ENCODE measurements at regions not wholly inside any gene's neighbourhood (a gene's known extent, or its start where the extent isn't known, plus 50 kb on each side); places are given as distances from the start of the nearest gene placed in this dataset.

GRCh38 chr6:103183831-103184411 is 1675.8 kb downstream of the HACE1 start:
- DNase-seq (ENCODE audit: low read depth, low spot score) = no peak
- Histone ChIP-seq H3K27me3 (ENCODE audit: insufficient read depth, insufficient read length) (no peaks in the 10 kb centered on the region), H3K4me1 (ENCODE audit: insufficient read depth, insufficient read length) (no peaks in the 10 kb centered on the region), H3K36me3 (ENCODE audit: insufficient read depth, insufficient read length, low read length) (no peaks in the 10 kb centered on the region), H3K9ac (ENCODE audit: insufficient read length, low read depth) (no peak overlapping the region), H3K4me3 (ENCODE audit: insufficient read length, low read depth) (no peak overlapping the region), H3K9me3 (ENCODE audit: insufficient read depth, low read length) (no peaks in the 10 kb centered on the region)
- TF ChIP-seq SUZ12 (IDR thresholded peaks at IDR 0.05; ENCODE audit: extremely low read depth, insufficient read depth, insufficient read length) = no peak

- TF ChIP-seq SUZ12 (IDR thresholded peaks at IDR 0.05; ENCODE audit: extremely low read depth, insufficient read depth, insufficient read length) = no peak
- no peak for TF ChIP-seq ZNF274 (IDR thresholded peaks at IDR 0.05; ENCODE audit: low read depth, low read length)
- no peak for TF ChIP-seq YY1 (IDR thresholded peaks at IDR 0.05; ENCODE audit: insufficient read depth, insufficient read length)
These were observed 1681.5 kb downstream of the HACE1 start for GRCh38 chr6:103178193-103178592.

GRCh38 chr6:103177791-103178190 is 1681.9 kb downstream of the HACE1 start:
- H3K4me1 ChIP-seq (ENCODE audit: insufficient read depth, insufficient read length) = no peaks in the 10 kb centered on the region
- no peaks in the 10 kb centered on the region for H3K36me3 ChIP-seq (ENCODE audit: insufficient read depth, insufficient read length, low read length)
- no peak for DNase-seq (ENCODE audit: low read depth, low spot score)
- H3K9me3 ChIP-seq (ENCODE audit: insufficient read depth, low read length) = no peaks in the 10 kb centered on the region
- no peak overlapping the region for H3K9ac ChIP-seq (ENCODE audit: insufficient read length, low read depth)
- TF ChIP-seq ZNF274 (IDR thresholded peaks at IDR 0.05; ENCODE audit: low read depth, low read length) (no peak), YY1 (IDR thresholded peaks at IDR 0.05; ENCODE audit: insufficient read depth, insufficient read length) (no peak), SUZ12 (IDR thresholded peaks at IDR 0.05; ENCODE audit: extremely low read depth, insufficient read depth, insufficient read length) (no peak)
- no peak overlapping the region for H3K4me3 ChIP-seq (ENCODE audit: insufficient read length, low read depth)
- H3K27me3 ChIP-seq (ENCODE audit: insufficient read depth, insufficient read length) = no peaks in the 10 kb centered on the region

More at GRCh38 chr6:103178193-103178592, 1681.5 kb downstream of the HACE1 start:
- DNase-seq (ENCODE audit: low read depth, low spot score) = no peak
- Histone ChIP-seq H3K27me3 (ENCODE audit: insufficient read depth, insufficient read length) (no peaks in the 10 kb centered on the region), H3K9ac (ENCODE audit: insufficient read length, low read depth) (no peak overlapping the region), H3K9me3 (ENCODE audit: insufficient read depth, low read length) (no peaks in the 10 kb centered on the region), H3K4me1 (ENCODE audit: insufficient read depth, insufficient read length) (no peaks in the 10 kb centered on the region), H3K36me3 (ENCODE audit: insufficient read depth, insufficient read length, low read length) (no peaks in the 10 kb centered on the region), H3K4me3 (ENCODE audit: insufficient read length, low read depth) (no peak overlapping the region)

GRCh38 chr6:103175056-103175455 is 1684.7 kb downstream of the HACE1 start:
- no peaks in the 10 kb centered on the region for H3K4me1 ChIP-seq (ENCODE audit: insufficient read depth, insufficient read length)
- H3K9me3 ChIP-seq (ENCODE audit: insufficient read depth, low read length) = no peaks in the 10 kb centered on the region
- H3K9ac ChIP-seq (ENCODE audit: insufficient read length, low read depth) = no peak overlapping the region
- DNase-seq (ENCODE audit: low read depth, low spot score) = no peak
- no peak overlapping the region for H3K4me3 ChIP-seq (ENCODE audit: insufficient read length, low read depth)
- TF ChIP-seq ZNF274 (IDR thresholded peaks at IDR 0.05; ENCODE audit: low read depth, low read length) (no peak), SUZ12 (IDR thresholded peaks at IDR 0.05; ENCODE audit: extremely low read depth, insufficient read depth, insufficient read length) (no peak), YY1 (IDR thresholded peaks at IDR 0.05; ENCODE audit: insufficient read depth, insufficient read length) (no peak)
- no peaks in the 10 kb centered on the region for H3K27me3 ChIP-seq (ENCODE audit: insufficient read depth, insufficient read length)
- no peaks in the 10 kb centered on the region for H3K36me3 ChIP-seq (ENCODE audit: insufficient read depth, insufficient read length, low read length)

GRCh38 chr6:103167345-103168071 is 1692.2 kb downstream of the HACE1 start:
- Histone ChIP-seq H3K36me3 (ENCODE audit: insufficient read depth, insufficient read length, low read length) (no peaks in the 10 kb centered on the region), H3K4me1 (ENCODE audit: insufficient read depth, insufficient read length) (no peaks in the 10 kb centered on the region), H3K9me3 (ENCODE audit: insufficient read depth, low read length) (no peaks in the 10 kb centered on the region), H3K27me3 (ENCODE audit: insufficient read depth, insufficient read length) (no peaks in the 10 kb centered on the region), H3K9ac (ENCODE audit: insufficient read length, low read depth) (no peak overlapping the region), H3K4me3 (ENCODE audit: insufficient read length, low read depth) (no peak overlapping the region)
- DNase-seq (ENCODE audit: low read depth, low spot score) = no peak
- TF ChIP-seq YY1 (IDR thresholded peaks at IDR 0.05; ENCODE audit: insufficient read depth, insufficient read length) = no peak
- no peak for TF ChIP-seq ZNF274 (IDR thresholded peaks at IDR 0.05; ENCODE audit: low read depth, low read length)
- TF ChIP-seq SUZ12 (IDR thresholded peaks at IDR 0.05; ENCODE audit: extremely low read depth, insufficient read depth, insufficient read length) = no peak

- TF ChIP-seq SUZ12 (IDR thresholded peaks at IDR 0.05; ENCODE audit: extremely low read depth, insufficient read depth, insufficient read length) (no peak), ZNF274 (IDR thresholded peaks at IDR 0.05; ENCODE audit: low read depth, low read length) (no peak)
- Histone ChIP-seq H3K4me1 (ENCODE audit: insufficient read depth, insufficient read length) (no peaks in the 10 kb centered on the region), H3K4me3 (ENCODE audit: insufficient read length, low read depth) (no peak overlapping the region), H3K9me3 (ENCODE audit: insufficient read depth, low read length) (no peaks in the 10 kb centered on the region), H3K27me3 (ENCODE audit: insufficient read depth, insufficient read length) (no peaks in the 10 kb centered on the region), H3K9ac (ENCODE audit: insufficient read length, low read depth) (no peak overlapping the region), H3K36me3 (ENCODE audit: insufficient read depth, insufficient read length, low read length) (no peaks in the 10 kb centered on the region)
- DNase-seq (ENCODE audit: low read depth, low spot score) = no peak
These were observed 1704.7 kb downstream of the HACE1 start for GRCh38 chr6:103154779-103155572.

- no peaks in the 10 kb centered on the region for H3K9me3 ChIP-seq (ENCODE audit: insufficient read depth, low read length)
- H3K9ac ChIP-seq (ENCODE audit: insufficient read length, low read depth) = no peak overlapping the region
- no peak for TF ChIP-seq SUZ12 (IDR thresholded peaks at IDR 0.05; ENCODE audit: extremely low read depth, insufficient read depth, insufficient read length)
- TF ChIP-seq ZNF274 (IDR thresholded peaks at IDR 0.05; ENCODE audit: low read depth, low read length) = no peak
- TF ChIP-seq YY1 (IDR thresholded peaks at IDR 0.05; ENCODE audit: insufficient read depth, insufficient read length) = no peak
- no peak overlapping the region for H3K4me3 ChIP-seq (ENCODE audit: insufficient read length, low read depth)
- no peak for DNase-seq (ENCODE audit: low read depth, low spot score)
- H3K36me3 ChIP-seq (ENCODE audit: insufficient read depth, insufficient read length, low read length) = no peaks in the 10 kb centered on the region
- no peaks in the 10 kb centered on the region for H3K4me1 ChIP-seq (ENCODE audit: insufficient read depth, insufficient read length)
- H3K27me3 ChIP-seq (ENCODE audit: insufficient read depth, insufficient read length) = no peaks in the 10 kb centered on the region
These were observed 1706.7 kb downstream of the HACE1 start for GRCh38 chr6:103153016-103153415.
